SK-N-MC (cell line): ENCODE measurements at regions not wholly inside any gene's neighbourhood (a gene's known extent, or its start where the extent isn't known, plus 50 kb on each side); places are given as distances from the start of the nearest gene placed in this dataset.
A peak's percentile ranks its signal among the peaks of the same experiment; 100 is the strongest.
"Not testable (repeated sequence)": the region's sequence is repeated elsewhere in the genome, so short reads cannot be mapped to it uniquely, and the experiment has no call there.

Source experiments
- DNase-seq: peaks from one replicate; pipeline ENCODE4 v3.0.0-alpha.2; 2011; ENCODE audit warnings: low read depth, low spot score
- H3K27ac ChIP-seq: fragments of 200-600 bp; sonication (generic); 2 replicates; pipeline ENCODE4 v1.5.1; 2016; ENCODE audit warnings: mixed run types
- H3K36me3 ChIP-seq: fragments of 200-600 bp; sonication (generic); 2 replicates; pipeline ENCODE4 v1.6.1; 2017; ENCODE audit warnings: antibody characterized with exemption, low read length, mixed read lengths; ENCODE audit not compliant: insufficient read depth
- H3K4me3 ChIP-seq: fragments of 200-600 bp; sonication (generic); 2 replicates; pipeline ENCODE4 v1.5.1; 2016
- H3K9ac ChIP-seq: fragments of 200-600 bp; sonication (generic); 2 replicates; pipeline ENCODE4 v1.8.0; 2017; ENCODE audit warnings: mixed run types, mixed read lengths; ENCODE audit not compliant: insufficient read length
- H3K9me3 ChIP-seq: fragments of 200-600 bp; sonication (generic); 2 replicates; pipeline ENCODE4 v1.6.1; 2017; ENCODE audit warnings: low read depth, mild to moderate bottlenecking, antibody characterized with exemption, low read length, moderate library complexity, mixed read lengths
- EZH2 ChIP-seq: fragments of 200-600 bp; sonication (generic); IDR thresholded peaks from one replicate; pipeline ENCODE4 v1.6.1; 2017; ENCODE audit warnings: antibody characterized with exemption
- FOXP2 ChIP-seq: optimal IDR thresholded peaks from 2 replicates; pipeline ENCODE3; 2011; ENCODE audit warnings: mild to moderate bottlenecking, moderate library complexity; ENCODE audit not compliant: insufficient read depth; ENCODE audit errors: extremely low read length, control extremely low read depth
- POLR2AphosphoS5 ChIP-seq: IDR thresholded peaks from 2 replicates; pipeline ENCODE4 v1.6.1; 2012; ENCODE audit warnings: mild to moderate bottlenecking, low read depth, low read length, borderline replicate concordance

DNA sequence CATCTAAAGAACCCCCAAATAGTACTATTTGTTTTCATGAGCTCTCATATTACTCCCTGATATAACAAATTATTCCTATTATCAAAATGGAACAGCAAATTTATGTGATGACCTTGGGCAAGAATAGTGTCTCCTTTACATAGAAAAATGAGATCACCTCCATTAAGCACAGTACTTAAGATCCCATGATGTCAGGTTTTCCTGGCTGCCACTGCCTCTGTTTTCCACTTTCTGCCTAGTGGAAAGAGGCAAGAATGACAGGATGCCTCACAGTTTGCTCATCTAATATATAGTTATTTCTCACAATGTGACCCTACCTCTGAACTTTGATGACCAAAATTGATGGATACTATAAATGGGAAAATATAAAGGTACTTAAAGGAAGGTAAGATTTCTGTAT is 260.1 kb upstream of the SGK1 start:
- TF ChIP-seq FOXP2 (no peak), POLR2AphosphoS5 (no peak), EZH2 (no peak)
- DNase-seq = no peak
- Histone ChIP-seq H3K9me3 (no peaks in the 10 kb centered on the region), H3K4me3 (no peak overlapping the region), H3K36me3 (no peaks in the 10 kb centered on the region), H3K9ac (no peak overlapping the region), H3K27ac (no peak overlapping the region)

DNA sequence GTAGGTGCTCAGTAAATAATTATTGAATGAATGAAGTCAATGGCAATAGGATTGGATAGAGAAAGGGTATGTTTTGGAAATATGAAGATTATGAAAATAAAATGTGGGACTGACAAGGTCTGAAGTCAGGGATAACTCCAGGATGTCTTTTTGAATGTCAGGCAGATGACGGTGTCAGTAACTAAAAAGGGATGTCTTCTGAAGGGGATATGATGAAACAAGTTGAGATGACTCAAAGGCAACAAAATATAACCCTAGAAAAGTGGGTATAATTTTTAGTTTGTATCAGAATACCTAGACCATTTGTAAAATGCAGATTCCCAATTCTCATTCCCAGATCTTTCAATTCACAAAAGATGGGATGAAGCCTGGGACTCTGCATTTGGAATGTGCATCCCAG is 257.3 kb upstream of the SGK1 start:
- Histone ChIP-seq H3K9ac (no peak overlapping the region), H3K27ac (no peak overlapping the region), H3K4me3 (no peak overlapping the region), H3K36me3 (no peaks in the 10 kb centered on the region), H3K9me3 (no peaks in the 10 kb centered on the region)
- no peak for DNase-seq
- TF ChIP-seq EZH2 (no peak), FOXP2 (no peak), POLR2AphosphoS5 (no peak)

DNA sequence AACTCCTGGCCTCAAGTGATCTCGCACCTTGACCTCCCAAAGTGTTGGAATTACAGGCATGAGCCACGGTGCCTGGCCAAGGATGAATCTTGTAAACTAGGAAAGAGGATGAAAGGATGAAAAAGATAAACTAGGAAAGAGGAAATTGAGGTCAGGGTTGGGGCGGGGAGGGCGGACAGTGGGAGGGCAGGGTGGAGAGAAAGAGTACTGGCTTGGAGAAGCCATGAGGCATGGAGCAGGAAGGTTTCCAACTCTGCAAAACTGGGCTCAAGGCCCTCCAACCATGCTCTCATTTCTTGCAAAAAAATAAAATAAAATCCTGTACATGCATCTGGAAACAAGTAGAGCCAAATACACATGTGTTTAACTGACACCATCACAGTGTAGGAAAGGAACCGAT is 256.6 kb upstream of the SGK1 start:
- H3K36me3 ChIP-seq = no peaks in the 10 kb centered on the region

DNA sequence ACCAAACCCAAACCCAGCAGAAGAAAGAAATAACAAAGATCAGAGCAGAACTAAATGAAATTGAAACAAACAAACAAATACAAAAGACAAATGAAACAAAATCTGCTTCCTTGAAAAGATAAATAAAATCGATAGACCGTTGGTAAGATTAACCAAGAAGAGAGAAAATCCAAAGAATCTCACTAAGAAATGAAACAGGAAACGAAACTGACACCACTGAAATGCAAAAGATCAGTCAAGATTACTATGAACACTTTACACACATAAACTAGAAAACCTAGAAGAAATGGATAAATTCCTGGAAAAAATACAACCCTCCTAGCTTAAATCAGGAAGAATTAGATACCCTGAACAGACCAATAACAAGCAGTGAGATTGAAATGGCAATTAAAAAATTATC is 252.1 kb upstream of the SGK1 start:
- not testable (repeated sequence) for H3K9me3 ChIP-seq, H3K9ac ChIP-seq, H3K36me3 ChIP-seq, H3K4me3 ChIP-seq, H3K27ac ChIP-seq, DNase-seq

More for the DNA sequence above, 256.6 kb upstream of the SGK1 start:
- DNase-seq = no peak
- Histone ChIP-seq H3K9ac (no peak overlapping the region), H3K4me3 (no peak overlapping the region), H3K9me3 (no peaks in the 10 kb centered on the region), H3K27ac (no peak overlapping the region)
- no peak for TF ChIP-seq EZH2
- TF ChIP-seq FOXP2 = no peak
- TF ChIP-seq POLR2AphosphoS5 = no peak

DNA sequence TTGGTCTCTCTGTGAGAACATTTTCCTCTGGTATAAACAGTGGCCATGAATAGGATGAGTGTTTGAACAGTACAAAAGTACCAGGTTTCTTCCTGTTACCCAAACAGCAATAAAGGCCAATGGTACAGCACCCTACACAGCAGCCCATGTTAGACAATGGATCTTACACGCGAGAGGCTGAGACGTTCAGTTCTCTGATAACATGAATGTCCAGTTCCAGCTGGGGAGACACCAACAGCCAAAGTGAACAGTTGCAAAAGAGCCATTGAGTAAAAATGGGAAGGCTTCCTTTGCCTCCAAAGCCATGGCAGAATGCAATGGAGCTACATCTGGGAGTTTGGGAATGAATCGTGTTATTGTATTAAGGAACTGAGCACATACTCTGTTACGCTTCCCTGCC is 246.8 kb upstream of the SGK1 start:
- Histone ChIP-seq H3K9me3 (no peaks in the 10 kb centered on the region), H3K4me3 (no peak overlapping the region), H3K36me3 (no peaks in the 10 kb centered on the region), H3K27ac (no peak overlapping the region), H3K9ac (no peak overlapping the region)
- TF ChIP-seq EZH2 (no peak), FOXP2 (no peak), POLR2AphosphoS5 (no peak)
- DNase-seq = no peak

DNA sequence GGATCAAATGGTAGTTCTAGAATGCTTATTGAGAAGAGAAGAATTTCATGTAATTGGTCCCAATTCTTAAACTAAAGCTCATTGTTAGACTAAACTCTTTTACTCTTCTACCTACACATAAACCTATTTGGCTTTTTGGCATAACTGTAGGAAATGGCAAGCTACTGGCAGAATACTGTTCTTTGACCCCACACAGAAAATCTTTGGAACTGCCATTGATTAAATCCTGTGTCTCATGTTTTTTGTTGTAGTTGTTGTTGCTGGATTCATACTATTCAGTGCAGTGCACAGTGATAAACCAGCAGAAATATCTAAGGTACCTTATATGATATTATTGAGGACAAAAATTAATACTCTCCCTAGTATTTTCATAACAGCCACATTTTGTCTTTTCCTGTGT is 242.1 kb upstream of the SGK1 start:
- TF ChIP-seq FOXP2 (no peak), POLR2AphosphoS5 (no peak), EZH2 (no peak)
- H3K4me3 ChIP-seq = no peak overlapping the region
- no peaks in the 10 kb centered on the region for H3K9me3 ChIP-seq
- no peak overlapping the region for H3K9ac ChIP-seq
- DNase-seq = no peak
- no peaks in the 10 kb centered on the region for H3K36me3 ChIP-seq
- H3K27ac ChIP-seq = no peak overlapping the region

DNA sequence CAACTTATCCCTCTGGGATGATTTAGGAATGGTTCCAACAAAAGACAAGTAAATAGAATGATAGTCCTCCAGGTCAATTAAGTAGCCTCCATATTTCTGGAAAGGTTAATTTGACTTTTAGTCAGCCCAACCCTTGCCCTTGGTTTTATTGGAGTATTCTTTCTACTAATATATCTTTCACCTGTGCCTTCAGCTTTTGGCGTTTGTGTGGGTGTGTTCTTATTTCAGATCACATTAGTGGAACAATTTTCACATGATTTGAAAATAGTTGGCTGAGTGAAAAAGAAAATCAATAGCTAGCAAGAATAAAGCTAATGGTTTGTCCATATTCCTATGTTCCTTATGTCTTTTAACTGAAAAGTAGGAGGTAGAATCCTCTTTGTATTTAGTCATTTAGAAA is 239.6 kb upstream of the SGK1 start:
- DNase-seq = no peak
- no peak overlapping the region for H3K27ac ChIP-seq
- H3K4me3 ChIP-seq = no peak overlapping the region
- TF ChIP-seq EZH2 (no peak), FOXP2 (no peak), POLR2AphosphoS5 (no peak)
- no peak overlapping the region for H3K9ac ChIP-seq
- H3K36me3 ChIP-seq = no peaks in the 10 kb centered on the region
- no peaks in the 10 kb centered on the region for H3K9me3 ChIP-seq

DNA sequence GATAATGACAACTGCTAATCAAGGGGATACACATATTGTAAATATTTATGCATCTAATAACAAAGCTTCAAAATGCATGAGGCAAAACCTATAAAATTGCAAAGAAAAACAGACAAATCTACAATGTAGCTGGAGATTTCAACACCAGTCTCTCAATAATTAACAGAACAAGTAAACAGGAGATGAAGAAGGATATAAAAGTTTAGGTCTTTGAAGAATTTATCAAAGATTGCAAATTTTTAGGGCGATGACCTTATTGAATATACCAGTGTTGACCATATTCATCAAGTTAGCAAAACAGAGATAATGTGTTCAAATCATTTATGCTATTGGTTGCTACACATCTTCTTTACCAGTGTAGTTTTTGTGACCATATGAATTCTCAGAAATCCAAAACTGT is 237.8 kb upstream of the SGK1 start:
- H3K27ac ChIP-seq = no peak overlapping the region
- no peaks in the 10 kb centered on the region for H3K9me3 ChIP-seq
- no peaks in the 10 kb centered on the region for H3K36me3 ChIP-seq
- no peak overlapping the region for H3K9ac ChIP-seq
- DNase-seq = no peak
- H3K4me3 ChIP-seq = no peak overlapping the region
- TF ChIP-seq EZH2 = no peak
- TF ChIP-seq POLR2AphosphoS5 = no peak
- TF ChIP-seq FOXP2 = no peak

DNA sequence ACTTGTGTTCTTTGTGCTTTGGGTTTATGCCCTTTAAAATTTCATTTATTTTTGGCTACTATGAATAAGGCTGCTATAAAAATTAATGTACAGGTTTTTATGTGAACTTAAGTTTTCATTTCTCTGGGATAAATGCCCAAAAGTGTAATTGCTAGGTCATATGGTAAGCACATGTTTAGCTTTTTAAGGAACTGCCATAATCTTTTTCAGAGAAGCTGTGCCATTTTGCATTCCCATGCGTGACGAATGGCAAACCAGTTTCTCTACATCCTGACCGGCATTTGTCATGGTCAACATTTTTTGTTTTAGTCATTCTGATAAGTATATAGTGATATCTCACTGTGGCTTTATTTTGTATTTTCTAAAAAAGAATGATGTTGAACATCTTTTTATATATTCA is 236.0 kb upstream of the SGK1 start:
- no peak for DNase-seq
- H3K27ac ChIP-seq = peak overlapping the region; percentile 63
- no peaks in the 10 kb centered on the region for H3K9me3 ChIP-seq
- H3K4me3 ChIP-seq = no peak overlapping the region
- TF ChIP-seq FOXP2 = no peak
- TF ChIP-seq POLR2AphosphoS5 = no peak
- no peak for TF ChIP-seq EZH2
- H3K36me3 ChIP-seq = no peaks in the 10 kb centered on the region
- no peak overlapping the region for H3K9ac ChIP-seq
